ENCODE measurements at regions not wholly inside any gene's neighbourhood (a gene's known extent, or its start where the extent isn't known, plus 50 kb on each side); places are given as distances from the start of the nearest gene placed in this dataset.

DNA sequence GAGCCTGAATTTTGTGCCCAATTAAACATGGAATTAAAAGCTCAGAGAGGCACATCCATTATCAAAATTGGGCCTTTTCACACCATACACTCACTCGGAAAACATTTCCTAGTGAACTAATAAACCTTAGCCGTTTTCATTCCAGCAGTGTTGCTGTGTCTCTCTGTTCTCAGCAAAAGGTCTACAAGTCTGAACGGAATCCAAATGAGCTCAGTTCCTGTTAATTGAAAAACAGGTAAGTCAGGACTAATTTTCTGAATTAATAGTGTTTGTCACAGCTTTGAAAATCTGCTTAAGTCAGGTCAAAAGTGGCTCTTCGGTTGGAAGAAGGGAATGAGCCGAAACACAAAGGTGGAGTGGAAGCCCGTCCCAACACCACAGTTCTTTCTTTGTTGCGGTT, 163.3 kb upstream of the RALGAPA2 start:
- no peak for DNase-seq

DNA sequence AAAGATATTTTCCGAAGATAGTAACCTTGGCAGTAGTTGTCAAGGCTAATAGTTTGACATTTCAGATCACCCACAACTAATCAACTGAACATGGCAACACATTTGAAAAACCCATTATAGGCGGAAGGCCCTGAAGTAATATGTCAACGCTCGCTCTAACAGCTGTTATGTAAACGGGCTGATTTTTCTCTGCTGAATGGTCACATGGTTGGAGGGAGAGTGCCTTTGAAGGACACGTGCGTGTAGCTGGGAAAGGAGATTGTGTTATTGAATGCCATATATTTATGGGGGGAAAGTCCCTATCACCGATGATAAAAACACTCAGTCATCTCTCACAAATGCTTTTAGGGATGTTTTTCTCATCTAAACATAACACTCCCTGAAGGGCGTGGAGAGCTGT, 160.0 kb upstream of the RALGAPA2 start:
- no peak for DNase-seq

GRCh38 chr20:20869161-20869775, 156.8 kb upstream of the RALGAPA2 start:
- DNase-seq: no peak

- no peak for DNase-seq
These were observed 152.1 kb upstream of the RALGAPA2 start for GRCh38 chr20:20864351-20865096.

DNA sequence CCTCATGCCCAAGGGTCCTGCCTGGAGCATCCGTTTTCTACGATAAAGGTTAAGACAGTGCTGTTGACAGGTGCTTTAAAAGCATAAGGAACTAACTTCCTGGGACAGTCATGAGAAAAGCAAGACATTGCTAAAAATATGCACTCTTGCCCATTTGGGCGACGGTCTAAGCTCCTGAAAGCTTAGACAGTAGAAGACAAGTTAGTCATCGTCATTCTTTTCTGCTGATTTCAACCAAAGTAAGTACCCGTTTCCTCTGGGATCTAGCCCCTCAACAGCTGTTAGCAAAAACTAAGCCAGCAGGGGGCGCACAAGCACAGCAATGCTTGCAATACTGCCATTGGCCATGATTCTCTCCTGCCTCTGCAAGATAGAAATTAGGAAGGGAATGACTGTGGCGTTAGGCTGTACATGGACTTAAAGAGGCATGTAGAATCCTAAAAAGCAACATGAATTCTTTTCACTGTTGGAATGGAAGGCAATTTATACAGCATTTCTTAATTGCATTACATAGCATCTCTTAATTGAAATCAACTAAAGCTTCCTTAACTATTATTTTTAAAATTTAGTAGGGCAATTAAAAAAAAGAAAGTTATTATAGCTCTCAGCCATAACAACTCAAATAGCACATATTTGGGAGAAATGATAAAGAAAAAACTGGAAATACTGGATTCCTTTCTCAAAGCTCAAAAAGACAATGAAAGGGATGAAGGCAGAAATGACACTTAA, 147.8 kb upstream of the RALGAPA2 start:
- DNase-seq: peak; percentile 89

DNA sequence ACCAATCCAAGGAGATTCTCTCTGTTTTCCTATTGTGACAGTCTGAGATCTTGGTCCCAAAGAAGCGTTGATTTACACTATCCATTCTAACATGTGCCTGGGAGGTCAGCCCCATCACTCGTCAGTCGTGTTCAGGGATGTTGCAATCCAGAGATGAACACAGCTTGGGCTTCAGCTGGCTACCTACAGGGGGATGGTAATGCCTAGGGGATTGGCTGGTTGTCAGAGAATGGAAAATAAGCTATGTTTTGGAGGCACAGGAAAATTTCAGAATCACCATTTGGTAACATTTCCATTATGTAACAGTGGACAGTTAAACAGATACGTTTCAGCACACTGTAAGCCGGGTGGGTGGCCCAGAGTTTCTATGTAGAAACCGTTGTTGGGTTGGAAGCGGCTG, 147.1 kb upstream of the RALGAPA2 start:
- no peak for DNase-seq

DNA sequence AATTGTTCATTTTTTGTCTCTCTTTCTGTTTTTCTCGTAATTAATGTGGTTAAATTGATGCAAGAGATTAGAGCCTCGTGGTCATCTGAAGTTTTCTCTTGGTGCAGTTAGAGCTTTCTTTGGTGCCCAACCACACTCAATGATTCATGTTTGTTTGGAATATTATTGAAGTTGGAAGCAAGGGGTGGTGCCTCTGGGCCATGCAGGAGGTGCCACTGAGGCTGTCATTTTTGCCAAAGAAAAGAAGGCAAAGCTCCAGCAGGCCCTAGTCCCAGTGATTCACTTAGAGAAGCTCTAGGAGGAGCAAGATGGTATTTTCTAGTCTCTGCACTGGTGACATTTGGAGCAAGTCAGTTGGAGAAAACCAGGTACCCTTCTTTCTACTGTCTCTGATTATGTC, 144.5 kb upstream of the RALGAPA2 start:
- no peak for DNase-seq

DNA sequence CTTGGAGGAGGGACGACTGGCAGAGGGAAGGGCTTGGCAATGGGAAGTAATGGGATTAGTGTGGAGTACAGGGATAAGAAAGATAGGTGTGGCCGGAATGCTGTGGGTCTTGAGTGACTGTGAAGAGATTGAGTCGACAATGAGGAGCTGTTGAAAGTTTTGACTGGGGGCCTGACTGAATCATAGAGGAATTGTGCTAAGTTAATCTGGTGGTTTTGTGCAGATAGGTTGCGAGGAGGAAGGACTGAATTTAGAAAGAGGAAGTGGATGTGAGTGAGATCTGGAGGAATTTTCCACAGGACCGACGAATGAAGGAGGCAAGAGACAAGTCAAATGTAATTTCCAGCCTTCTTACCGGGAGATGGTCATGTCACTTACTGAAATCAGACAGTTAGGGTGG, 143.9 kb upstream of the RALGAPA2 start:
- DNase-seq: no peak

DNA sequence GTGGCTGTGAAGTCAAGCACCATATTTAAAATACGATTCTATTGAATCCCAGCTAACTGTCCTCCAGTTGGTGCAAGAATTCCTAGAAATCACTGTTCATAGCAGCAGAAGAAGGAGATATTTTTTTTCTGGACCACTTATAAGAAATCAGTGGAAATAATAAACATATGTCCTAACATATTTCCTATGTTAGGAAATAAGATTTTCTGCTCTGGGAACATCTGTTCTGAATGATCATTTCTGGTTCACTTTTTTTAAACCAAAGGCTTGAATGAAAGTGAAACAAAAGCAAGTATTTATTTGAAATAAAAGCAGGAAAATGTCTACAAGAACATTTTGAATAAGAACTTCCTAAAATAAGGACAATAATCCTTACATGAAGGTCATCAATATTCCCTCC, 138.9 kb upstream of the RALGAPA2 start:
- DNase-seq: no peak

GRCh38 chr20:20850407-20850806, 138.0 kb upstream of the RALGAPA2 start:
- no peak for DNase-seq

GRCh38 chr20:20849161-20849560, 136.7 kb upstream of the RALGAPA2 start:
- DNase-seq: no peak

- no peak for DNase-seq
These were observed 135.4 kb upstream of the RALGAPA2 start for GRCh38 chr20:20847814-20848213.

GRCh38 chr20:20843982-20844381, 131.5 kb upstream of the RALGAPA2 start:
- no peak for DNase-seq

GRCh38 chr20:20839771-20840170, 127.3 kb upstream of the RALGAPA2 start:
- DNase-seq: no peak

- DNase-seq: peak; percentile 60
These were observed 125.2 kb upstream of the RALGAPA2 start for GRCh38 chr20:20837574-20838021.

DNA sequence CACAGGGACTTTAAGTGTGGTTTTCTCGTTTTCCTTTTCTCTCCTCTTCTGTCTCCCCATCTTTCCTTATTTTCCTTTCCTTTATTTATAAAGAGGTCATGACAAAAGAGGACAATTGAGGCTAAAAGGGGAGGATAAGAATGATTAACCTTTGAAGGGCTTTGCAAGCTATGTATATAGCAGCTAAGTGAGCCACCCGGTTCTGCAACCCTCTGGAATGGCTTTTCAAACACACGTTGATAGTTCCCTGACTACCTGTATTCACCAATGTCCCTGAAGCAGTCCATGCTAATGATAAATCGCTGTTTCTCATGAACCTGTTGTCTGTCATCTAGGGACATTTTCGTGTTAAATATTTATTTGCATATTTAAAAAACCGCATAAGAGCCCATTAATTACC, 124.4 kb upstream of the RALGAPA2 start:
- no peak for DNase-seq

- DNase-seq: no peak
These were observed 123.5 kb upstream of the RALGAPA2 start for GRCh38 chr20:20835897-20836296.

GRCh38 chr20:20834008-20834407, 121.6 kb upstream of the RALGAPA2 start:
- DNase-seq: no peak

DNA sequence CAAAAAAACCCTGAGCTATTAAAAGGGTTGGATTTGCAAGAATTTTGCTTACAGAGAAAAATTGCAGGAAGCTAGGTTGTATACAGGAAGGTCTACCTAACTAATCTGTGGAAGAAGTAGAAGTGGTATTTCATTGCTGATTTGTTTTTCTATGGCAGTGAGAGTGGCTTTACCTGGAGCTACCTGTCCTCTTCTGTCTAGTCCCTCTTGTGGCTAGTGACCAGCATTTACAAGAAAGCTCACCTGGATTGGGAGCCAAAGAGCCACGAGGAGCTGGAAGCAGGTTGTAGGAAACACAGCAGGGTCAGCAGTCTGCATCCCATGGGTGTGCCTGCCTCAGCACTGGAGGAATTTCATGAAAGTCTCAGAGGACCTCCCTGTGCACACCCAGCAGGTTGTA, 120.3 kb upstream of the RALGAPA2 start:
- no peak for DNase-seq

DNA sequence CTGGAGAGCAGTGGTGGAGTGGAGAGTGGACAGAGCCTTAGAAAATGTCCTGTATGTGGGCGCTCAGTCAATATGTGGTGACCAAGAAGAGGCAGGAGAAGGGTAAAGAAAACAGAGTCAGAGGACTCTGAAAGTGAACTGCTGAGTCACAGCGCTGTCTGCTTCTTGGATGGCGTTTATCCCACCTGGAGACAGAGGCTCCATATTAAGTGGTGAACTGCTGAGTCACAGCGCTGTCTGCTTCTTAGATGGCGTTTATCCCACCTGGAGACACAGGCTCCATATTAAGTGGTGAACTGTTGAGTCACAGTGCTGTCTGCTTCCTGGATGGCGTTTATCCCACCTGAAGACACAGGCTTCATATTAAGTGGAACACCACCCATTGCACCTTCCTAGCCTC, 119.3 kb upstream of the RALGAPA2 start:
- DNase-seq: no peak

DNA sequence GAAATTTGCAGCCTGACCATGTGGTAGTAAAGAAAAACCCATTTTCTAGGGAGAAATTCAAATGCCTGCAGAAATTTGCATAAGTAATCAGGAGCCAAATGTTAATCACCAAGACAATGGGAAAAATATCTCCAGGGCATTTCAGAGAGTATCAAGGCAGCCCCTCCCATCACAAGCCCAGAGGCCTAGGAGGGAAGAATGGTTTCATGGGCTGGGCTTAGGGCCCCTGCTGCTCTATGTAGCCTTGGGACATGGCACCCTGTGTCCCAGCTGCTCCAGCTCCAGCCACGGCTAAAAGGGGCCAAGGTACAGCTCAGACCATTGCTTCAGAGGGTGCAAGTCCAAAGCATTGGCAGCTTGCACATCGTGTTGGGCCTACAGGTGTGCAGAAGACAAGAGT, 117.2 kb upstream of the RALGAPA2 start:
- DNase-seq: no peak

- no peak for DNase-seq
These were observed 115.7 kb upstream of the RALGAPA2 start for GRCh38 chr20:20827992-20828597.

DNA sequence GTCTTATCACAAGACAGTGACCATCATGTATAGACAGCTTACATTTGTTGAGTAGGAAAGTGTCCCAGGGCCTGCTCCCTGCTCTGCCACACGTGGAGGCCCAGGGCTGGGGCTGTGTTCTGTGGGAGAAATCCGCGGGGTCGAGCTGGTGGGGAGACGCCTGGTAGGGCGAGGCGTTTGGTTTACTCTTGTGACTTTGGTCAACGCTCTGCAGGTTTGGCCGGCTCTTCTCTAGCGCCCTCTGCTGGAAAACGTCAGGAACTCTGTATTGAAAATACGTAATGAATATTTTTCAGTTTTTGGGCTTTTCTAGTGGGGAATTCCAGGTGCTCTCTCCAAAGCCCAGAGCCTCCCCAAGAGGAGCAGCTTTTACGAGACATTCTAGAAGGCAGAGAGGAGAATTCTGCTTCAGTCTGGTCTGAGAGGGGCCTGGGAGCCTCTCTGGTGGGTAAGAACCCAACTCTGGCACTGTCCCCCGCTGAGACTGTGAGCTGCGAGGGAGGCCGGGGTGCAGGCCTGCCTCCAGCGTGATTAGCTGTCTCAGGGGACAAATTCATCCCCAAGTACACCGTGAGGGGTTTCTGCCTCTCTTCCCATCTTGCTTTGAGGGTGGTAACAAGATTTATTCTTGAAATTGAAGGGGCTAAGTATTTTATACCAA, 112.6 kb upstream of the RALGAPA2 start:
- peak; percentile 68 for DNase-seq
